HepG2 (cell line): ENCODE measurements at regions not wholly inside any gene's neighbourhood (a gene's known extent, or its start where the extent isn't known, plus 50 kb on each side); places are given as distances from the start of the nearest gene placed in this dataset.

Source experiments
- ATAC-seq: fragments of 200-7000 bp; cut with Tn5 transposase; 3 replicates; pipeline ENCODE4 v1.9.1; 2020; ENCODE audit warnings: mild to moderate bottlenecking, moderate library complexity
- BruUV-seq: library from RNA; stranded (reverse); fragments of 400-500 nt; replicated peaks from 2 replicates; lab custom pipeline; 2021; lab: Mats Ljungman, UMichigan
- CTCF ChIA-PET: fragments of 300-600 bp; formaldehyde crosslinking; extraction: SDS; loops from one replicate; lab custom pipeline; 2021; ENCODE audit warnings: low total read pairs, inconsistent platforms, low intra/inter-chr PET ratio; lab: Yijun Ruan, JAX
- POLR2A ChIA-PET: fragments of 350-600 bp; sonication (Branson Sonifier 250); formaldehyde crosslinking; loops from one replicate; lab custom pipeline; 2020; ENCODE audit warnings: antibody characterized with exemption, inconsistent platforms; lab: Yijun Ruan, JAX
- DNase-seq: peaks from one replicate; pipeline ENCODE4 v3.0.0-alpha.2; 2015; ENCODE audit warnings: low spot score
- FAIRE-seq: peaks from 3 replicates; lab custom pipeline; 2011; peaks lifted over from hg19 to GRCh38; lab: Jason Lieb, UNC
- H2AFZ ChIP-seq: one replicate; pipeline ENCODE4 v1.6.1; 2011; ENCODE audit warnings: low read length, inconsistent platforms
- H3K27ac ChIP-seq: fragments of 300-600 bp; 3 replicates; pipeline ENCODE4 v1.8.0; 2011; ENCODE audit warnings: mixed run types, mild to moderate bottlenecking, mixed read lengths, low read length, inconsistent platforms; ENCODE audit not compliant: insufficient read depth; ENCODE audit errors: extremely low read length
- H3K27me3 ChIP-seq, 2 experiments: fragments of 200-600 bp in 1 of 2; 2 replicates in 1 of 2; 3 replicates in 1 of 2; pipeline versions ENCODE4 v1.6.0 to v1.8.0; 2011; ENCODE audit warnings: low read length in 2 of 2, mild to moderate bottlenecking in 2 of 2, moderate library complexity in 2 of 2, inconsistent platforms in 1 of 2; ENCODE audit not compliant: insufficient read depth in 2 of 2, control insufficient read depth in 1 of 2
- H3K36me3 ChIP-seq, 2 experiments: fragments of 200-600 bp in 1 of 2; replicated peaks in 1 of 2; 2 replicates in 1 of 2; 3 replicates in 1 of 2; pipeline versions ENCODE4 v1.5.1 to v1.8.0; 2011; ENCODE audit warnings: low read length in 2 of 2, inconsistent platforms in 1 of 2; ENCODE audit not compliant: insufficient read depth in 2 of 2, control insufficient read depth in 1 of 2
- H3K4me1 ChIP-seq: 2 replicates; pipeline ENCODE4 v1.5.1; 2012; ENCODE audit warnings: low read length, inconsistent platforms; ENCODE audit not compliant: insufficient read depth
- H3K4me2 ChIP-seq: 2 replicates; pipeline ENCODE4 v1.6.0; 2011; ENCODE audit warnings: low read depth, low read length, inconsistent platforms
- H3K4me3 ChIP-seq, 3 experiments: fragments of 200-600 bp in 1 of 3; sonication (generic), shearing (Covaris generic) in 1 of 3; replicated peaks in 1 of 3; 2 replicates each; pipeline ENCODE4 v1.5.1; 2011 to 2016; ENCODE audit warnings: low read length in 3 of 3, inconsistent platforms in 2 of 3, low read depth in 2 of 3, mild to moderate bottlenecking in 2 of 3, control low read depth in 1 of 3, mixed read lengths in 1 of 3; ENCODE audit not compliant: insufficient read depth in 1 of 3
- H3K79me2 ChIP-seq: one replicate; pipeline ENCODE4 v1.6.1; 2011; ENCODE audit warnings: low read length, inconsistent platforms; ENCODE audit not compliant: insufficient read depth
- H3K9ac ChIP-seq: 2 replicates; pipeline ENCODE4 v1.6.0; 2011; ENCODE audit warnings: mild to moderate bottlenecking, low read depth, low read length, inconsistent platforms; ENCODE audit not compliant: insufficient read depth
- H3K9me3 ChIP-seq: 2 replicates; pipeline ENCODE4 v1.5.1; 2012; ENCODE audit warnings: mild to moderate bottlenecking, low read length
- H4K20me1 ChIP-seq: 2 replicates; pipeline ENCODE4 v1.6.0; 2011; ENCODE audit warnings: inconsistent platforms, mild to moderate bottlenecking, low read length, moderate library complexity; ENCODE audit not compliant: insufficient read depth
- GFI1 ChIP-seq: sonication (generic); formaldehyde crosslinking; IDR thresholded peaks from 2 replicates; pipeline ENCODE4 v1.5.0; 2020; ENCODE audit warnings: missing genetic modification reagents, mild to moderate bottlenecking, borderline replicate concordance
- MAX ChIP-seq: IDR thresholded peaks from 2 replicates; pipeline ENCODE4 v1.6.1; 2012; ENCODE audit warnings: inconsistent platforms
- POLR2G ChIP-seq: fragments of 200-400 bp; formaldehyde crosslinking; IDR thresholded peaks from 2 replicates; pipeline ENCODE4 v1.6.1; 2018; ENCODE audit warnings: mild to moderate bottlenecking, low read depth, low read length, moderate library complexity
- REPIN1 ChIP-seq: sonication (generic); formaldehyde crosslinking; IDR thresholded peaks from 2 replicates; pipeline ENCODE4 v1.8.0; 2022; ENCODE audit warnings: missing genetic modification reagents, low read depth, mild to moderate bottlenecking, borderline replicate concordance
- ZNF34 ChIP-seq: sonication (generic); formaldehyde crosslinking; IDR thresholded peaks from 2 replicates; pipeline ENCODE4 v1.4.0; 2020; ENCODE audit warnings: mild to moderate bottlenecking, missing genetic modification reagents, borderline replicate concordance
- ZNF547 ChIP-seq: sonication (generic); formaldehyde crosslinking; IDR thresholded peaks from 2 replicates; pipeline ENCODE4 v1.5.1; 2020; ENCODE audit warnings: mild to moderate bottlenecking, missing genetic modification reagents
- ZNF607 ChIP-seq: sonication (generic); formaldehyde crosslinking; IDR thresholded peaks from 2 replicates; pipeline ENCODE4 v1.5.1; 2020; ENCODE audit warnings: missing genetic modification reagents, mild to moderate bottlenecking, borderline replicate concordance
- ZNF839 ChIP-seq: sonication (generic); formaldehyde crosslinking; IDR thresholded peaks from 2 replicates; pipeline ENCODE4 v1.4.0; 2020; ENCODE audit warnings: missing genetic modification reagents, mild to moderate bottlenecking, borderline replicate concordance
- WGBS: methylation state at CpG from one replicate; pipeline ENCODE4 v1.1.6; 2017; ENCODE audit warnings: low lambda C conversion rate; 5-methylcytosine and 5-hydroxymethylcytosine counted together
- in situ Hi-C: cut with HindIII; loops from 2 replicates; pipeline ENCODE4 v1.10.0; 2017; ENCODE audit warnings: low pct_unique_long_range_greater_than_20kb; ENCODE audit not compliant: extremely low pct_ligation_motif_present
- intact Hi-C: fragments of 100-400 bp; cut with micrococcal nuclease; formaldehyde crosslinking; loops from one replicate; pipeline ENCODE4 v1.10.0; 2022; ENCODE audit not compliant: unreplicated experiment
- TF ChIP-seq, protein P1 (sequence below): sonication (generic); formaldehyde crosslinking; IDR thresholded peaks from 2 replicates; pipeline ENCODE4 v1.5.1; 2020; ENCODE audit warnings: mild to moderate bottlenecking, missing genetic modification reagents, moderate library complexity
- TF ChIP-seq, protein P2 (sequence below): sonication (generic); formaldehyde crosslinking; IDR thresholded peaks from 2 replicates; pipeline ENCODE4 v1.8.1; 2022; ENCODE audit warnings: low read depth, mild to moderate bottlenecking, missing genetic modification reagents

DNA sequence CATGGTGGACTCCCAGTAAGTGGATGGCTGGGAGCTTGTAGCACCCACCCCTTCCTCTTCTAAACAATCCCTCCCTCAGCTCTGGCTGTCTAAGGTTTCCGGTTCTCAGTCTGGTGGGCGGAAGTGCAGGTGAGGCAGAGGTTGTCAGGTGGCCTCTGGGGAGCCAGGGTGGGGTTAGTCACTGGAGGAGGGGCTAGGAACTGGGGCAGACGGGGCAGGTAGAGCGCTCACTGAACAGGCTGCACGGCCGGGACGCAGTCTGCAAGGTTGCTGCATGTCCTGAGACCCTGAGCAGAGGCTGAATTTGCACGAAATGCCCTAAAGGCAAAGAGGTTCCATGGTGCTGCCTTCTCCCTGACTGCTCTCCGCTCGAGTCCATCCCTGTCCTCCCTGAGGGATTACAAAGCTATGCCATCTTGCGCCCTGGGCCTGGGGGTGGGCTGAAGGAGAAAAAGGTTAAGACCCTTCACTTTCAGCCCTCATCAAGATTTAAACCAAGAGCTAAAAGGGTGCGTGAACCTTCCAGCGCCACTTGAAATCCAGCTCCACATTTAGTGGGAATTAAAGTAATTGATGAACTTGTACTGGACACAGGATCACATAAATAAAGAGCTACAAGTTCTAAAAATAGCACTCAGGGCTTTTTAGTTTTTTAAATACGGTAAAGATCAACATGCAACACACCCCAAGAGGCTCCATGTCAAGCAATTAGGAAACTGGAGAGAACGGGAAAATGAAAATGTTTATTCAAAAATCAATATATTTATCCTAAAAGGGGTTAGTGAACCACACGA is 62.3 kb upstream of the CTBP2 start:
- TF ChIP-seq MAX (no peak), ZNF607 (CRISPR knock-in tag) (no peak), ZNF34 (no peak), POLR2G (no peak), GFI1 (CRISPR knock-in tag) (no peak), REPIN1 (no peak), ZNF839 (CRISPR knock-in tag) (no peak), ZNF547 (CRISPR knock-in tag) (no peak)
- TF ChIP-seq, protein P1, sequence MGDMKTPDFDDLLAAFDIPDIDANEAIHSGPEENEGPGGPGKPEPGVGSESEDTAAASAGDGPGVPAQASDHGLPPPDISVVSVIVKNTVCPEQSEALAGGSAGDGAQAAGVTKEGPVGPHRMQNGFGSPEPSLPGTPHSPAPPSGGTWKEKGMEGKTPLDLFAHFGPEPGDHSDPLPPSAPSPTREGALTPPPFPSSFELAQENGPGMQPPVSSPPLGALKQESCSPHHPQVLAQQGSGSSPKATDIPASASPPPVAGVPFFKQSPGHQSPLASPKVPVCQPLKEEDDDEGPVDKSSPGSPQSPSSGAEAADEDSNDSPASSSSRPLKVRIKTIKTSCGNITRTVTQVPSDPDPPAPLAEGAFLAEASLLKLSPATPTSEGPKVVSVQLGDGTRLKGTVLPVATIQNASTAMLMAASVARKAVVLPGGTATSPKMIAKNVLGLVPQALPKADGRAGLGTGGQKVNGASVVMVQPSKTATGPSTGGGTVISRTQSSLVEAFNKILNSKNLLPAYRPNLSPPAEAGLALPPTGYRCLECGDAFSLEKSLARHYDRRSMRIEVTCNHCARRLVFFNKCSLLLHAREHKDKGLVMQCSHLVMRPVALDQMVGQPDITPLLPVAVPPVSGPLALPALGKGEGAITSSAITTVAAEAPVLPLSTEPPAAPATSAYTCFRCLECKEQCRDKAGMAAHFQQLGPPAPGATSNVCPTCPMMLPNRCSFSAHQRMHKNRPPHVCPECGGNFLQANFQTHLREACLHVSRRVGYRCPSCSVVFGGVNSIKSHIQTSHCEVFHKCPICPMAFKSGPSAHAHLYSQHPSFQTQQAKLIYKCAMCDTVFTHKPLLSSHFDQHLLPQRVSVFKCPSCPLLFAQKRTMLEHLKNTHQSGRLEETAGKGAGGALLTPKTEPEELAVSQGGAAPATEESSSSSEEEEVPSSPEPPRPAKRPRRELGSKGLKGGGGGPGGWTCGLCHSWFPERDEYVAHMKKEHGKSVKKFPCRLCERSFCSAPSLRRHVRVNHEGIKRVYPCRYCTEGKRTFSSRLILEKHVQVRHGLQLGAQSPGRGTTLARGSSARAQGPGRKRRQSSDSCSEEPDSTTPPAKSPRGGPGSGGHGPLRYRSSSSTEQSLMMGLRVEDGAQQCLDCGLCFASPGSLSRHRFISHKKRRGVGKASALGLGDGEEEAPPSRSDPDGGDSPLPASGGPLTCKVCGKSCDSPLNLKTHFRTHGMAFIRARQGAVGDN (CRISPR knock-in tag): no peak
- TF ChIP-seq, protein P2, sequence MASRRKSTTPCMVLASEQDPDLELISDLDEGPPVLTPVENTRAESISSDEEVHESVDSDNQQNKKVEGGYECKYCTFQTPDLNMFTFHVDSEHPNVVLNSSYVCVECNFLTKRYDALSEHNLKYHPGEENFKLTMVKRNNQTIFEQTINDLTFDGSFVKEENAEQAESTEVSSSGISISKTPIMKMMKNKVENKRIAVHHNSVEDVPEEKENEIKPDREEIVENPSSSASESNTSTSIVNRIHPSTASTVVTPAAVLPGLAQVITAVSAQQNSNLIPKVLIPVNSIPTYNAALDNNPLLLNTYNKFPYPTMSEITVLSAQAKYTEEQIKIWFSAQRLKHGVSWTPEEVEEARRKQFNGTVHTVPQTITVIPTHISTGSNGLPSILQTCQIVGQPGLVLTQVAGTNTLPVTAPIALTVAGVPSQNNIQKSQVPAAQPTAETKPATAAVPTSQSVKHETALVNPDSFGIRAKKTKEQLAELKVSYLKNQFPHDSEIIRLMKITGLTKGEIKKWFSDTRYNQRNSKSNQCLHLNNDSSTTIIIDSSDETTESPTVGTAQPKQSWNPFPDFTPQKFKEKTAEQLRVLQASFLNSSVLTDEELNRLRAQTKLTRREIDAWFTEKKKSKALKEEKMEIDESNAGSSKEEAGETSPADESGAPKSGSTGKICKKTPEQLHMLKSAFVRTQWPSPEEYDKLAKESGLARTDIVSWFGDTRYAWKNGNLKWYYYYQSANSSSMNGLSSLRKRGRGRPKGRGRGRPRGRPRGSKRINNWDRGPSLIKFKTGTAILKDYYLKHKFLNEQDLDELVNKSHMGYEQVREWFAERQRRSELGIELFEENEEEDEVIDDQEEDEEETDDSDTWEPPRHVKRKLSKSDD (CRISPR knock-in tag): no peak
- Histone ChIP-seq H3K27ac (no peak overlapping the region), H2AFZ (no peak overlapping the region), H3K4me1 (no peaks in the 10 kb centered on the region), H3K9me3 (no peaks in the 10 kb centered on the region), H3K27me3 (peaks cover 0 to 19% of the 10 kb centered on the region in 2 experiments; a peak in 4 of 5 replicates), H3K79me2 (no peaks in the 10 kb centered on the region), H3K4me2 (no peak overlapping the region), H3K36me3 (no peaks in the 10 kb centered on the region), H3K4me3 (no peak overlapping the region), H3K9ac (no peak overlapping the region), H4K20me1 (no peaks in the 10 kb centered on the region)
- DNase-seq (no peak), FAIRE-seq (no peak), ATAC-seq (no peak)
- WGBS: 29% methylated on average over 10 of the region's 16 CpGs
- no TSS peak for BruUV-seq
- intact Hi-C loops: no loop called here
- in situ Hi-C loops: no loop called here
- POLR2A ChIA-PET: no interaction called here
- CTCF ChIA-PET: no interaction called here
